GM19468 (cell line): ENCODE measurements at regions not wholly inside any gene's neighbourhood (a gene's known extent, or its start where the extent isn't known, plus 50 kb on each side); places are given as distances from the start of the nearest gene placed in this dataset.

Experiments used
- ATAC-seq: cut with Tn5 transposase; IDR thresholded peaks from one replicate; pipeline ENCODE4 v1.9.1; 2021; ENCODE audit warnings: mild to moderate bottlenecking, moderate library complexity, moderate number of reproducible peaks; ENCODE audit not compliant: unreplicated experiment; ENCODE audit errors: extremely low read depth

GRCh38 chr18:8942909-8943545 is 159.5 kb upstream of the NDUFV2 start:
- ATAC-seq, result no peak

DNA sequence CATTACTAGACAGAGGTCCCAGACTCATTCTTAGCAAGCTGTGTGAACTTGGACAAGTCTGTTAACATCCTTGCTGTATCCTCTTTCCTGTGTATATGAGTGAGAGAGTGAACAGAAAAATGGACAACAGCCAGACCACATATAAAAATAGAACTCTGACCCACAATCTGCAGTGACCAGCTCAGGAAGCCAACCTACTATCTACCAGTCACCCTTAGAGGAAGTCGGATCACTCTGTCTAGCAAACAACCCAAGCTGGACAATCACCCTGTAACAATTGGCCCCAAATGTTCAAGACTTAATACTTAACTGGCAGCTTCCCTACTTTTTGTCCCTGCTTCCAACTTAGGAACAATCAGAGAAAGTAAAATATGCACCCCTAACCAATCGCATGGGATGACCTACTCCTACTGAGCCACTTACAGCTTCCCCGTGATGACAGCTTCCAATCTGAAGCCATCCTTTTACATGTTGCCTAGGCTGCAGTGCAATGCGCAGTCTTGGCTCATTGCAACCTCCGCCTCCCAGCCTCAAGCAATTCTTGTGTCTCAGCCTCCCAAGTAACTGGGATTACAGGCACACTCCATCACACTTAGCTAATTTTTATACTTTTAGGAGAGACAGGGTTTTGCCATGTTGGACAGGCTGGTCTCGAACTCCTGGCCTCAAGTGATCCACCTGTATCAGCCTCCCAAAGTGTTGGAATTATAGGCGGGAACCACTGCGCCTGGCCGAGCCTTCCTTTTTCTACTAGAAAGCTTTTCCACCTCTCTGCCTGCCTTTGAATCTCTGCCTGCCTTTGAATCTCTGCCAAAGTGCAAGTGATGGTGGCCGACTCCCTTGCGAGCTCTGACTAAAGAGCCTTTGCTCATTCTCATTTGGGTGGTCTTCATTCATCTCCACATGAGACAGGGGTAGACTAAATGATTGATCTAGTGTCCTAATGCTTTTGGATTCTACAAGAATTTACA is 158.3 kb upstream of the NDUFV2 start:
- ATAC-seq, result no peak

GRCh38 chr18:8944871-8945245 is 157.6 kb upstream of the NDUFV2 start:
- ATAC-seq, result no peak

- no peak for ATAC-seq
These were observed 157.0 kb upstream of the NDUFV2 start for GRCh38 chr18:8945514-8945913.

GRCh38 chr18:8946066-8946838 is 156.2 kb upstream of the NDUFV2 start:
- no peak for ATAC-seq

DNA sequence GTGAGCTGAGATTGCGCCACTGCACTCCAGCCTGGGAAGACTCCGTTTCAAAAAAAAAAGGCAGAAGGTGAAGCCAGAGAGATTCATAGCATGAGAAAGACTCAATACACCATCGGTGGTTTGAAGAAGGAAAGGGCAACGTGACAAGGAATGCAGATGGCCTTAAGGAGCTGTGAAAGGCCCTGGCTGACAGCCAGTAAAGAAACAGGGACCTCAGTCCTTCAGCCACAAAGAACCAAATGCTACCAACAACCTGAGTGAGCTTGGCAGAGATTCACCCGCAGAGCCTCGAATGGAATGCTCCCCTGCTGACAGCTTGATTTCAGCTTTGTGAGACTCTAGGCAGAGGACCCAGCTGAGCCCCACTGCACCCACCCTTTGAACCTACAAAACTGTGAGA is 154.9 kb upstream of the NDUFV2 start:
- no peak for ATAC-seq

GRCh38 chr18:8948011-8948410 is 154.5 kb upstream of the NDUFV2 start:
- ATAC-seq, result no peak

- no peak for ATAC-seq
These were observed 153.9 kb upstream of the NDUFV2 start for GRCh38 chr18:8948471-8949149.

- no peak for ATAC-seq
These were observed 153.3 kb upstream of the NDUFV2 start for GRCh38 chr18:8949206-8949605.

GRCh38 chr18:8951491-8951890 is 151.0 kb upstream of the NDUFV2 start:
- ATAC-seq, result no peak

DNA sequence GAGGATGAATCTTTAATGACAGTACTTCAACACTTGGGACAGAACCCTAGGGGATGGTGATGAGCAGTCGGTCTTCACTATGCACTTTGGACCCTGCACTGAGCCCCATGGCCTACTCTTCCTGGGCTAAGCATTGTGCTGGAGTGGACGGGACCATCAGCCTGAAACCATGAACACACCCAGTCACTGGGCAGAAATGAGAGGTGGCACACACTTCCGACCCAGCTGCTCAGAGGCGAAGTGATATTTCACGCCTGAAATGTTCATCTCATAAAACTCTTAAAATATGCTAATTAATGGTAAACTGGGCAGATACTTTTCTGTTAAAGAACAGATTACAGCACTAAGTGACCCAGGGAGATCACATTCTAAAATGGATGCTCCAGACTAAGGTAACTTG is 150.3 kb upstream of the NDUFV2 start:
- no peak for ATAC-seq

- ATAC-seq, result no peak
These were observed 149.4 kb upstream of the NDUFV2 start for GRCh38 chr18:8952769-8953760.

DNA sequence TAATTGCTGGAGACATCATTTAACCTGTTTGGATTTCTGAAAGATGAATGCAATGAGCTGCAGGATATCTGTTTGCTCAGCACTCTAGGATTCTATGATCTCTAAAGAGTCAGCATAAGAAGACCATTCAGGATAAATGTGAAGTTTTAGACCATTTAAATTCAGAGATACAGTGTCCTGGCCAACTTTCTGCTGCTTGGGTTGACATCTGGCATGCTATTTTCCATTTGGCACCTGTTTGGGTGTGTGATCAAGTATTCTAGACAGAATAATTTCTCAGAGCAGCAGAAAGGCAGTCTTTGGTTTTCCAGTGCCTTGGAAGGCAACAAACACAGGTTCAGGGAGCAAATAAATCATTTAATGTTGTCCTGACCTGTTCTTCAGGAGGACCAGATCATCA is 144.8 kb upstream of the NDUFV2 start:
- ATAC-seq, result no peak

DNA sequence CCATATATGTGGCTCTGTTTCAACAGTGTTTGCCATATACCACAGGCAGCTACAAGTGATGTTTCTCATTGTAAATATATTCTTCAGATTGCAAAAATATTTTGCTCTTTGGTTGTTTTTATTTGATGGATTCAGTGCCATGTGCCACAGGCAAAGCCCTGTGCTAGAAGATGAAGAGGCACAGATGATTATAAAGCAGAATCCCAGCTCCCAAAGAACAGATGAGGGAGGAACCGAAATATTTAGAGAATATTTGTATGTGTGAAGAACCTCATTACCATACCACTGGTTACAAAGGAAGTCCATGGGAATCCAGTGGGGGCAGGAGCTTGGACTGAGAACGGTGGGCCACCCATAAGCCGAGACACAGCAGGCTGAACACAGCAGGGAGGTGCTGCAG is 143.8 kb upstream of the NDUFV2 start:
- ATAC-seq, result no peak

DNA sequence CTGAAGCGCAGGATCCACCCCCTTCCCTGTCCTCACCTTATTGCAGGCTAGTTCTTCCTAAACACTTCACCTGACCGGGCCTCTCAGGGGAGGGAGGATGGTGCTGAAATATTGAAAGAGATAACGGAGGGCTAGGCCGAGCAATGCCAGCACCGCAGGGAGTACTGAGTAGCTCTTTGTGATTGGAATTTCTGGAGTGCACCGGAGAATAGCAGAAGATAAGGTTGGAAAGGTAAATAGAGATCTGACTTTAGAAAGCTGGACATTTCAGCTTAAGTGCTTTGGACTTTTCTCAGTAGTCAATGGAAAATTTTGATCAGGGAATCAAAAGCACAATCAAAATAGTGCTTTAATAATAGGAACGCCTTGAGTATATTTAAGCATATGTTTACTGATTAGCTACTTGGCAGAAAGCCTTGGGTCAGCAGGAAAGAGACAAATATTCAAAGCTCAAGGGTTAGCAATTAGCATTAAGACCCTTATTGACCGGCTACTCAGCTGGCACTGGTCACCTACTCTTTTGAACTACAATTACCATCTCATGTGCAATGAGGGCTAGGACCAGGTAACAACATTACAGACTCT is 142.9 kb upstream of the NDUFV2 start:
- no peak for ATAC-seq

GRCh38 chr18:8960740-8961657 is 141.5 kb upstream of the NDUFV2 start:
- no peak for ATAC-seq

DNA sequence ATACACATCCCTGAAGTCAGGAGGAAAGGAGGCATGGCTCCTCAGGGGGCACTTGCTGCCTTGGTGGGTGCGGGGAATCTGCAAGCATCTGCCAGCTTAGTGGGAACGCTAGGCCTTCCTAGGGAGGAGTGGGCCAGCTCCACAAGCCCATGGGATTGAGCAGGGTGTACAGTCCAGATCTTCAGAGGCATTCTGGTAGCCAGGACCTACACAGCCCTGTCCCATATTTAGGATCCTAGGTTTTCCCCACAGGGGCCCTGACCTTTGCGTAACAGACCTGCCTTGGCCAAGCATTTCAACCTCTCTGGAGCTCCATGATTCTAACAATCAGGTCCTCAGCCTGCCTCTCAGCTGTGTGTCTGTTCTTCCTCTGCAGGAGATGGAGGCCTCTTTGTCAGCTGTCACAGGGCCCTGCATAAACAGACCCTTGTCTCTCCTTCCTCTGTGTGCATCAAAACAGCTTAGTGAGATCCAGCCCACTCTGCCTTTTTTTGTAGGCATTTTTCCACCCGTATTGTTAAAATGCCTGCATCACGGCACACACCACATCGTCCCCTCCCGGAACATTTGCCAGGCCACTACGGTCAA is 140.2 kb upstream of the NDUFV2 start:
- ATAC-seq, result no peak
